T1000 (cell line): ENCODE measurements at regions not wholly inside any gene's neighbourhood (a gene's known extent, or its start where the extent isn't known, plus 50 kb on each side); places are given as distances from the start of the nearest gene placed in this dataset.

Experiments used
- DNase-seq: peaks from one replicate; lab custom pipeline; 2025; ENCODE audit warnings: mixed read lengths; lab: John Stamatoyannopoulos, UW

- no peak for DNase-seq
Observed at GRCh38 chr2:66962716-66963115, 434.4 kb upstream of the ETAA1 start.

GRCh38 chr2:66966631-66967030 lies 430.5 kb upstream of the ETAA1 start:
- DNase-seq: no peak

DNA sequence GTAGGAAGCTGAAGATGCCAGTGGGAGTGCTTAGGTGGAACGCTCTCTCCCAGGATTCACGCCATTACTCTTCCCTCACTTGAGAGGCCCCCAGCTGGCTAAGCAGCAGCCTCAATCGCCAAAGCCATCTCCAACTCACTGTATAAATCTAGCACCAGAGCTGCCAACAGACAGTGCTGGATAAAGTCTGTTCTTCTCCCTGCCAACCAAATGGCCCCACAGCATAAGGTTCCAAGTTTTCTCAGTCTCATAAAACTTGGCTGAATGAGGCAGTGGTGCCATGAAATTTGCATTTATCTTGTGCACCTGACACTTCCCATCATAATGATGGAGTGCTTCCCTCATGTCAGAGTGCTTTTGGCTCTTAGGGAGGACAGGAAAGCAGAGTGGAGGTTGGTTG lies 428.2 kb upstream of the ETAA1 start:
- DNase-seq: no peak

DNA sequence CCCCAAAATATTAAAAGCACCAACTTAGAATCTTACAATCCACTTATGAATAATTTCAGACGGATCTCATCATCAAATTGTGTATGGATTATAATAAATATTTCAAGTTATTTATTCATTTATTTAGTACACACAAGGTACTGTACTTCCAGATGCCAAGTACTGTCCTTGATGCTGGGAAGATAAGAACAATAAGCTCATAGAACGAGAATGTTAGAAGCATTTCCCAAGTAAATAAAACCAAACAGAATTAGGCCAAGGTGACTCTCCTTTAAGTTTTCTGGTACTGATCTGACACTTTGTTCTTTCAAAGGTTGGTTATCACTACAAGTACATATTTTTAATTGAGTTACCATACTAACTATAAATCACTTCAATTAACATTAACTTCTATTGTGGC lies 416.1 kb upstream of the ETAA1 start:
- DNase-seq: no peak

DNA sequence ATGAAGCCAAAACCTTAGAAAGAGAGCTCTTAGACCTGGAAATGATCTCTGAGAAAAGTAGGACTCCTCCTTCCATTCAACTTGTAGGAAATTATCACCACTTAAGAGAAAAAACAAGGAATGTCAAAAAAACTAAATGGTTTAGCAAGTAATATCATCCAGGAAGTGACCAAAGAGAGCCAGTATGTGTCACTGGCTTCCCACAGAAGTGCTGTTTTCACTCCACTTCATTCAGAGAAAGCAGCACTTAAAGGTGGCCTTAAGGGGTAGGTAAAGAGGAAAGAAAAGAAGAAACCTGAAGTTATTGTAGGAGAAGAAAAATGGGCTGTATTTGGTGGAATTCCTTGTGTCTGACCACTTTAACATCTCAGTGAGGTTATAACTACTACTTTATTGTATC lies 414.4 kb upstream of the ETAA1 start:
- DNase-seq: no peak

DNA sequence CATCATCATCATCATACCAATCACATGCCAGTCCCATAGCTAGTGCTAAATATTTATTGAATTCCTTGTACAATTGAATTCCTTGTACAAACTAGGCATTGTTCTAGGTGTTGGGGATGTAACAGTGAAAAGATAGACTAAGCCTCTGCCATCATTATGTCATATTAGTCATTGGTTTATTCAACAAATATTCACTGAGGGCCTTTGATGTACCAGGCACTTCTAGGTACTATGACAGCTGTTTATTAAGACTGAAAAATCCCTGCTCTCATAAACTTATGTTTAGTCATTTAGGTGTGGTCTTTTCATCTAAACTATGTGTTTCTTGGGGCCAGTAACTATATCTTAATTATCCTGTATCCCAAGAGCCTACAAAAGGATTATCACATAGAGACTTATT lies 412.3 kb upstream of the ETAA1 start:
- no peak for DNase-seq

- DNase-seq: no peak
Observed at GRCh38 chr2:66985906-66986305, 411.2 kb upstream of the ETAA1 start.

GRCh38 chr2:66987733-66988132 lies 409.4 kb upstream of the ETAA1 start:
- DNase-seq: no peak

GRCh38 chr2:66994654-66995053 lies 402.5 kb upstream of the ETAA1 start:
- DNase-seq: no peak

DNA sequence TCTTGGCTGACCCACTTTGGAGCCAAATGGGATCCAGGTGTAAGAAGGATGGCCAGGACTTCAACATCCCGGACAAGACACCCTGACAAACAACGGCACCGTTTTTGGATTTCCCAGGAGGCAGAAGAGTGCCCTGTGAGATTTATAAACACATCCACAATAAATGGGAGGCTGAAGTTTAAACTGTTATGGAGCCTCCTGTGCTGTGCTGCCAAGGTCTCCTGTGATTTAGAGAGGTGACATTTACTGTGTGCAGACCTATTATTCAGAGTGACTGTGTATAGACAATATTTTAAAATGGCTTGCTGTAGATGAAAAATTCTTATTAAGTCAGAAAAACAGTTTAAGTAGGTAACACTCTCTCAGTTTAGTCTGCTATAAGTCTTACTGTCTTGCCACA lies 401.5 kb upstream of the ETAA1 start:
- no peak for DNase-seq

- no peak for DNase-seq
Observed at GRCh38 chr2:67002618-67003371, 394.3 kb upstream of the ETAA1 start.

- DNase-seq: no peak
Observed at GRCh38 chr2:67006373-67006960, 390.7 kb upstream of the ETAA1 start.

DNA sequence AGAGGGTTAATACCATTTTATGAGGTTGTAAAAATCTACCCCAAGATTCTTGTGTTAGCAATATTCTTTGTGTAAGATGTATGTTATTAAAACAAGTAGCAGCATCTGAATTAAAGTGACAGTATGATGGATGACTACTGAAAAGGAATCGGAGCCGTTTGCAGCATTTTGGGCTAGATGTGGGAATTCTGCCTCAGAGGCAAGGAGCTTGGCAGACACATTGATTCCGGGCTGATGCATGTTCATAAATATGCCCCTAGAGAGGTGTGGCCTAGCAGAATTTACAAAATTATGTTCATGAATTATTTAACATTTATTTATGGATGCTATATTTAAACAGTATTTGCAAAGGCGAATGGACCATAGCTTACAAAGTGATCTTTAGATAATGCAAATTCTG lies 389.0 kb upstream of the ETAA1 start:
- DNase-seq: no peak

DNA sequence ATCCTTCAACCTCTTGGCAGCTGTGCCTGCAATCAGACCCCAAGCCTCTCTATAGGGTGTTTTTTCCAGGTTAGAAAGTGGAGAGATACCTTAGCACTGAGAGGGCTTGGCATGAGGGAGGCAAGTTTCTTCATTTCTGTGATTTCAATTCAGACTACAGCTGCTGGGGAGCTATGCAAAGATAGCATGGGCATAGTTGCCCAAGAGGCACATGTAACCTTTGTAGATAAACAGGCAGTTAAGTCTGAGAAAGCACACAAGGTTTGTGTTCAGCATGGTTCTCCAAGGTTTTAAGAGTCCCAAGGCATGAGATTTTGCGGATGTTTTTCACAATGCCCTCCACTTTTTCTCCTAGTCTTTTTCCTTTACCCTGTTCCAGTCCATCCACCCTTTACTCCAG lies 385.0 kb upstream of the ETAA1 start:
- no peak for DNase-seq

DNA sequence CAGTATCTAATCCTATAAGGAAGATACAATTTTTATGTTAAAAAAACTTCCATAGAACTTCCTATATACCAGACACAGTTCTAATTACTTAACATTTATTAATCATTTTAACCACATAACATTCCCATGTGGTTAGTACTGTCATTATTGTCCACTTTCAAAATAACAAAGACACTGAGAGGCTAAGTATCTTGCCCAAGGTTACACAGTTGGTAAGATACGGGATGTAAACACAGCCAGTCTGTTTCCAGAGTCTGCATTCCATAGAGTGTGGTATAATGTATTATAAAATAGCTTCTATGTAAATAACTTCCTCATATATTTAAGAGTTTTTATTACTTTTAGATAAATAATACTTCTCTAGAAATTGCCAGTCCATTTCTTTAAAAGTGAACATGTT lies 383.3 kb upstream of the ETAA1 start:
- no peak for DNase-seq

GRCh38 chr2:67015681-67016080 lies 381.5 kb upstream of the ETAA1 start:
- DNase-seq: no peak

- DNase-seq: no peak
Observed at GRCh38 chr2:67018301-67018700, 378.8 kb upstream of the ETAA1 start.

- DNase-seq: no peak
Observed at GRCh38 chr2:67032076-67032475, 365.1 kb upstream of the ETAA1 start.

- DNase-seq: no peak
Observed at GRCh38 chr2:67036444-67036843, 360.7 kb upstream of the ETAA1 start.

GRCh38 chr2:67037655-67038054 lies 359.5 kb upstream of the ETAA1 start:
- no peak for DNase-seq

DNA sequence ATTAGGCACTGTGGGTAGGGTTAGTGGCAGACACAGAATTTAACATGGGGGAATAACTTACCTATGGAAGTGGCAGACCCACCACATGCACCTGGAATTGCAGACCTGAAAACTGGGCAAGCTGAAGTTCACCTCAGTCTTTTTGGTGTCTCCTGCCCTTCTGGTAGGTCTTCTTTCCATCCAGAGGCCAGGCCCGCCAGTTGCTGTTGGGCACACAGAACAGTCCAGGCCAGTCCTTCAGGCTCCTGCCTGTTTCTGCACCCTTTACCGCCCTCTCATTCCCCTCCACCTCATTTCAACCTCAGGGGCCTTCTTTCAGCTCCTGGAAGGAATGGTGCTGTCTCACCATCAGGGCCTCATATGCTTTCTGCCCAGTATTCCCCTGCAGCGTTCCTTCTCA lies 358.9 kb upstream of the ETAA1 start:
- no peak for DNase-seq

DNA sequence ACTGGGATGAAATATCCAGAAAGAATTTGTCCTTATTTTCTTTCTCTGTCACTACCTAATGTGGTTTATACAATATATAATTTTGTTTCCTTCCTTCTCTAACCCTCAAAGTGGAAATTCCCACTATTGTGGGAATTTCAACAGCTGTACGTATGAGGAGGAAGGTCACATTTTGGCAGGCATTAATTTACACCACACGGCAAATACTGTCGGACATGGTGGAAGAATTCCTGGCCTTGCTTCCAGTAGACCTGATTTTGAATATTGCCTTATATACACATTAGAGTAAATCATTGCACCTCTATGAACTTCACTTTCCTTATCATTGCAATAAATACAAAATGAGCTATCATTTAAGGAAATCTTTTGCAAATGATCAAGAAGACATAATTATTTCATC lies 358.1 kb upstream of the ETAA1 start:
- DNase-seq: no peak

DNA sequence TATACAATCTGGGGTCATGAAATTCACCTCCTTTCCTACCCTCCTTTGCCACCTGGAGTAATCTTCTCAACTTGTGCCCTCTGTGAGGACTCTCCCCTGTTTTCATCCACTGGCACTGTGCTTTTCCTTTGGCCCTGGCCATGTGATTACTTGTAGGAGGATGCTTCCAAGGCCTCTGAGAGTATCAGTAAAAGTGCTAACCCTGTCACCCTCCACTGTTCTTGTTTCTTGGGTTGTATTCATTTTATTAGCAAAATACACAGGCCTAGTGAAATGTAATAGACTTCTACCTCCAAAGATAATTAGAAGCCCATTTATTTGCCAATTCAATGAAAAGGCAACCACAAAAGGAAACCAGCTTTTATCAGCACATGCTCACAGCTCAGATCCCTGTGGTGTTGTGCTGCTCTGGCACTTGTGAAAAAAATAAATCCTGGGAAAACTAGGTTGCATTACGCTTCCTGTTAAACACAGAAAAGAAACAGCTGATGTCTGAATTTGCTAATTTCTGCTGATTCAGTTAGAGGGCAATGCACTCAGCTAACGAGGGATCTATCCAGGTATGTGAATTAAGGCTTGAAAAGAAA lies 357.5 kb upstream of the ETAA1 start:
- DNase-seq: no peak

DNA sequence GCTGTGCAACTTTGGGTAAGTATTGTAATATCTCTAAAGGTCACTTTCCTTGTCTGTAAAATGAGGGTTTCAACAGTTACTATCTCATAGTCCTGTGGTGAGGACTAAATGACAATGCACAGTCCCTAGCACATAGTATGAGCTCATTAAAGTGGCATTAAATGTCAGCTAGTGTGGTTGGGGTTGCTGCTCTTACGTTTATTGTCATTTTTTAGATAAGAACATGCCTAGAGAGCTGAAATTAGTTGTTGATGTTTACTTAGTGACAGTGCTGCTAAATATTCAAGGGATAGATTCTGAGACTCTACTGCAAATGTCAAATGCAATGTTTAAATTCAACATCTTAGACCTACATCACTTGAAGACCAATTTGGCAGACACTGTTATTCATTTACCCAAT lies 356.1 kb upstream of the ETAA1 start:
- no peak for DNase-seq
